ENCODE measurements at regions not wholly inside any gene's neighbourhood (a gene's known extent, or its start where the extent isn't known, plus 50 kb on each side); places are given as distances from the start of the nearest gene placed in this dataset.

GRCh38 chr10:52940921-52941320, 168.3 kb upstream of the MBL2 start:
- TF ChIP-seq CTCF (conservative IDR thresholded peaks at IDR 0.05), result no peak
- Histone ChIP-seq H3K56ac (ENCODE audit: insufficient read length, low read depth, low read length) (no peak overlapping the region), H3K9ac (ENCODE audit: extremely low read depth, insufficient read length, low read length) (no peak overlapping the region), H3K9me3 (ENCODE audit: control insufficient read depth, low read depth, low read length) (no peaks in the 10 kb centered on the region), H2BK5ac (ENCODE audit: insufficient read length, low read length) (no peak overlapping the region), H3K23me2 (ENCODE audit: insufficient read length, low read depth, low read length, poor library complexity, severe bottlenecking) (no peaks in the 10 kb centered on the region), H2AK5ac (ENCODE audit: insufficient read length, low read length) (no peak overlapping the region), H4K91ac (ENCODE audit: insufficient read length, low read depth, low read length) (no peak overlapping the region), H3K79me1 (ENCODE audit: insufficient read depth, low read depth, low read length, poor library complexity, severe bottlenecking) (no peaks in the 10 kb centered on the region), H3K79me2 (ENCODE audit: insufficient read depth, low read length) (no peaks in the 10 kb centered on the region), H3K18ac (ENCODE audit: insufficient read length, low read depth, low read length) (no peak overlapping the region), H3K14ac (ENCODE audit: insufficient read depth, low read length) (no peak overlapping the region), H3K4me2 (ENCODE audit: insufficient read depth, insufficient read length, low read length) (no peak overlapping the region), H4K5ac (ENCODE audit: insufficient read length, low read depth, low read length) (no peak overlapping the region), H2BK15ac (ENCODE audit: low read depth, low read length) (no peak overlapping the region), H2BK120ac (ENCODE audit: low read depth, low read length, poor library complexity, severe bottlenecking) (no peak overlapping the region), H3K27me3 (ENCODE audit: insufficient read depth, low read length) (no peaks in the 10 kb centered on the region), H2BK20ac (ENCODE audit: low read depth, low read length, poor library complexity, severe bottlenecking) (no peak overlapping the region), H2AFZ (ENCODE audit: low read length) (no peak overlapping the region), H3K4ac (ENCODE audit: low read depth, low read length) (no peak overlapping the region), H3K4me1 (ENCODE audit: insufficient read depth, low read length) (no peaks in the 10 kb centered on the region; the same call in 1 of the 2 replicates), H4K8ac (replicated peaks; ENCODE audit: insufficient read length, low read depth, low read length) (no peak overlapping the region), H3K23ac (ENCODE audit: insufficient read length, low read depth, low read length) (no peak overlapping the region), H3K27ac (ENCODE audit: insufficient read length, low read depth, low read length) (no peak overlapping the region), H2BK12ac (ENCODE audit: insufficient read length, low read depth, low read length) (no peak overlapping the region), H3T11ph (ENCODE audit: low read length) (no peak overlapping the region), H4K20me1 (ENCODE audit: control insufficient read depth, insufficient read depth, insufficient read length) (no peaks in the 10 kb centered on the region)
- Mint-ChIP-seq H3K27ac (peak overlapping the region in 2 of 3 experiments; percentile 70 to 84; a peak in 4 of 7 replicates), H3K36me3 (ENCODE audit: insufficient read depth in 1 of 3, low read depth in 3 of 3) (peaks cover 0 to 15% (median 3%) of the 10 kb centered on the region in 3 experiments; a peak in 4 of 7 replicates), H3K9me3 (peaks cover 0 to 2% of the 10 kb centered on the region in 2 experiments; a peak in 2 of 5 replicates), H3K4me1 (peaks cover 7 to 8% of the 10 kb centered on the region in 2 experiments), H3K27me3 (ENCODE audit: low read depth) (peaks cover 3% of the 10 kb centered on the region; the same call in 1 of the 2 replicates), H3K4me3 (no peak overlapping the region)
- no peak for DNase-seq
- WGBS (ENCODE audit: extremely low coverage, insufficient read length, low lambda C conversion rate), result no CpG with 5 or more reads among the region's 12 CpGs
